K562 (cell line): ENCODE measurements at regions not wholly inside any gene's neighbourhood (a gene's known extent, or its start where the extent isn't known, plus 50 kb on each side); places are given as distances from the start of the nearest gene placed in this dataset.

Source experiments
- ATAC-seq: fragments of 200-7000 bp; cut with Tn5 transposase; 3 replicates; pipeline ENCODE4 v1.9.1; 2020; ENCODE audit warnings: moderate library complexity
- BruUV-seq: library from RNA; stranded (reverse); fragments of 400-500 nt; replicated peaks from 2 replicates; lab custom pipeline; 2021; lab: Mats Ljungman, UMichigan
- CTCF ChIA-PET: fragments of 300-600 bp; formaldehyde crosslinking; extraction: SDS; loops from one replicate; lab custom pipeline; 2021; ENCODE audit warnings: low intra/inter-chr PET ratio; lab: Yijun Ruan, JAX
- POLR2A ChIA-PET: fragments of 300-600, 350-650 bp; sonication (Branson Sonifier 250); formaldehyde crosslinking; extraction: SDS; loops from one replicate; lab custom pipeline; 2021; ENCODE audit warnings: antibody characterized with exemption, inconsistent platforms; lab: Yijun Ruan, JAX
- DNase-seq, 4 experiments: peaks; one replicate each; pipeline versions ENCODE4 v3.0.0 to v3.0.0-alpha.2; 2011 to 2018; ENCODE audit warnings: low spot score in 3 of 4, mixed read lengths in 3 of 4; ENCODE audit errors: extremely low read depth in 1 of 4
- FAIRE-seq: peaks from 2 replicates; lab custom pipeline; 2011; peaks lifted over from hg19 to GRCh38; lab: Jason Lieb, UNC
- H2AFZ ChIP-seq: 2 replicates; pipeline ENCODE4 v1.6.0; 2011; ENCODE audit warnings: low read depth, low read length, control low read depth, inconsistent platforms
- H3K27ac ChIP-seq: fragments of 200-600 bp; 3 replicates; pipeline ENCODE4 v1.8.0; 2011; ENCODE audit warnings: low read depth, mild to moderate bottlenecking, control low read depth, inconsistent platforms, low read length, moderate library complexity, mixed read lengths; ENCODE audit errors: extremely low read depth
- H3K27me3 ChIP-seq, 2 experiments: fragments of 300-600 bp in 1 of 2; 2 replicates in 1 of 2; 3 replicates in 1 of 2; pipeline versions ENCODE4 v1.6.0 to v1.8.0; 2011; ENCODE audit warnings: inconsistent platforms in 2 of 2, low read length in 2 of 2, mild to moderate bottlenecking in 1 of 2, mixed read lengths in 1 of 2, moderate library complexity in 1 of 2; ENCODE audit not compliant: control insufficient read depth in 2 of 2, insufficient read depth in 2 of 2
- H3K36me3 ChIP-seq: fragments of 300-600 bp; 3 replicates; pipeline ENCODE4 v1.8.0; 2011; ENCODE audit warnings: mild to moderate bottlenecking, low read length, inconsistent platforms; ENCODE audit not compliant: control insufficient read depth, insufficient read depth
- H3K4me1 ChIP-seq, 2 experiments: fragments of 200-600 bp in 1 of 2; replicated peaks in 1 of 2; 2 replicates in 1 of 2; 3 replicates in 1 of 2; pipeline versions ENCODE4 v1.5.1 to v1.8.0; 2011; ENCODE audit warnings: inconsistent platforms in 2 of 2, low read length in 2 of 2, mild to moderate bottlenecking in 1 of 2, mixed read lengths in 1 of 2, moderate library complexity in 1 of 2; ENCODE audit not compliant: control insufficient read depth in 2 of 2, insufficient read depth in 2 of 2
- H3K4me2 ChIP-seq: 2 replicates; pipeline ENCODE4 v1.6.1; 2011; ENCODE audit warnings: low read length, control low read depth, inconsistent platforms, mixed read lengths; ENCODE audit not compliant: insufficient read depth
- H3K4me3 ChIP-seq: fragments of 200-600 bp; sonication (generic), shearing (Covaris generic); 2 replicates; pipeline ENCODE4 v1.5.1; 2016; ENCODE audit warnings: control low read depth, inconsistent platforms
- H3K79me2 ChIP-seq: fragments of 200-600 bp; 3 replicates; pipeline ENCODE4 v1.8.0; 2011; ENCODE audit warnings: low read length, inconsistent platforms; ENCODE audit not compliant: control insufficient read depth, insufficient read depth
- H3K9ac ChIP-seq, 2 experiments: 2 replicates each; pipeline versions ENCODE4 v1.6.0 to v1.6.1; 2011; ENCODE audit warnings: low read depth in 2 of 2, low read length in 2 of 2, control low read depth in 1 of 2, inconsistent platforms in 1 of 2, mild to moderate bottlenecking in 1 of 2, mixed read lengths in 1 of 2; ENCODE audit not compliant: insufficient read depth in 1 of 2
- H3K9me1 ChIP-seq: one replicate; pipeline ENCODE4 v1.6.0; 2011; ENCODE audit warnings: inconsistent platforms, mild to moderate bottlenecking, low read length, moderate library complexity; ENCODE audit not compliant: control insufficient read depth, insufficient read depth
- H3K9me3 ChIP-seq: replicated peaks from 2 replicates; pipeline ENCODE4 v1.5.1; 2011; ENCODE audit warnings: low read depth, low read length, inconsistent platforms; ENCODE audit not compliant: control insufficient read depth, insufficient read depth
- H4K20me1 ChIP-seq: replicated peaks from 2 replicates; pipeline ENCODE4 v1.6.1; 2011; ENCODE audit warnings: low read length, inconsistent platforms, mixed read lengths; ENCODE audit not compliant: control insufficient read depth, insufficient read depth
- MIER1 ChIP-seq: fragments of 450-650 bp; IDR thresholded peaks from 2 replicates; pipeline ENCODE4 v1.6.1; 2016; ENCODE audit warnings: antibody characterized with exemption, mild to moderate bottlenecking, low read depth
- SIRT6 ChIP-seq: IDR thresholded peaks from one replicate; pipeline ENCODE4 v1.6.1; 2012; ENCODE audit warnings: low read depth, mild to moderate bottlenecking, control low read depth, inconsistent platforms, low read length, moderate library complexity
- WGBS: fragments of 100-300 bp; shearing (Covaris generic); methylation state at CpG from one replicate; pipeline ENCODE4 v1.1.6; 2016; ENCODE audit warnings: low coverage, mixed read lengths; ENCODE audit not compliant: insufficient coverage; ENCODE audit errors: missing lambda C conversion rate; 5-methylcytosine and 5-hydroxymethylcytosine counted together
- in situ Hi-C: fragments of 300-500 bp; cut with MboI; formaldehyde crosslinking; loops from 4 replicates; pipeline ENCODE4 v1.15.0; 2018; ENCODE audit warnings: inconsistent platforms, mixed read lengths
- intact Hi-C: fragments of 100-400 bp; cut with micrococcal nuclease; formaldehyde crosslinking; loops from 2 replicates; pipeline ENCODE4 v1.14.2; 2022
- TF ChIP-seq, protein P1 (sequence below): fragments of 250-450 bp; sonication (Bioruptor Pico); IDR thresholded peaks from 2 replicates; pipeline ENCODE4 v1.5.0; 2022; ENCODE audit warnings: mild to moderate bottlenecking

GRCh38 chr13:64480672-64481071 lies 2749.5 kb downstream of the PCDH9 start (continued):
- TF ChIP-seq, protein P1, sequence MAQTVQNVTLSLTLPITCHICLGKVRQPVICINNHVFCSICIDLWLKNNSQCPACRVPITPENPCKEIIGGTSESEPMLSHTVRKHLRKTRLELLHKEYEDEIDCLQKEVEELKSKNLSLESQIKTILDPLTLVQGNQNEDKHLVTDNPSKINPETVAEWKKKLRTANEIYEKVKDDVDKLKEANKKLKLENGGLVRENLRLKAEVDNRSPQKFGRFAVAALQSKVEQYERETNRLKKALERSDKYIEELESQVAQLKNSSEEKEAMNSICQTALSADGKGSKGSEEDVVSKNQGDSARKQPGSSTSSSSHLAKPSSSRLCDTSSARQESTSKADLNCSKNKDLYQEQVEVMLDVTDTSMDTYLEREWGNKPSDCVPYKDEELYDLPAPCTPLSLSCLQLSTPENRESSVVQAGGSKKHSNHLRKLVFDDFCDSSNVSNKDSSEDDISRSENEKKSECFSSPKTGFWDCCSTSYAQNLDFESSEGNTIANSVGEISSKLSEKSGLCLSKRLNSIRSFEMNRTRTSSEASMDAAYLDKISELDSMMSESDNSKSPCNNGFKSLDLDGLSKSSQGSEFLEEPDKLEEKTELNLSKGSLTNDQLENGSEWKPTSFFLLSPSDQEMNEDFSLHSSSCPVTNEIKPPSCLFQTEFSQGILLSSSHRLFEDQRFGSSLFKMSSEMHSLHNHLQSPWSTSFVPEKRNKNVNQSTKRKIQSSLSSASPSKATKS (CRISPR knock-in tag), result no peak

GRCh38 chr13:64480211-64480610 lies 2749.9 kb downstream of the PCDH9 start:
- 0% methylated on average over 1 of the region's 1 CpG for WGBS
- BruUV-seq, result no TSS peak
- ChIA-PET POLR2A (no interaction called here), CTCF (no interaction called here)
- no peak overlapping the region for H3K4me3 ChIP-seq
- H3K9ac ChIP-seq, result no peak overlapping the region
- no peaks in the 10 kb centered on the region for H3K9me3 ChIP-seq
- no peak overlapping the region for H2AFZ ChIP-seq
- no peaks in the 10 kb centered on the region for H3K27me3 ChIP-seq
- in situ Hi-C loops, result no loop called here
- H3K79me2 ChIP-seq, result no peaks in the 10 kb centered on the region
- H3K4me1 ChIP-seq, result no peaks in the 10 kb centered on the region
- FAIRE-seq (no peak), DNase-seq (no peak), ATAC-seq (no peak)
- intact Hi-C loops, result no loop called here
- H3K36me3 ChIP-seq, result no peaks in the 10 kb centered on the region
- no peak overlapping the region for H3K27ac ChIP-seq
- H3K4me2 ChIP-seq, result no peak overlapping the region
- no peak for TF ChIP-seq MIER1
- TF ChIP-seq SIRT6, result no peak
- H3K9me1 ChIP-seq, result no peaks in the 10 kb centered on the region
- no peaks in the 10 kb centered on the region for H4K20me1 ChIP-seq
